HepG2 (cell line): ENCODE measurements at regions not wholly inside any gene's neighbourhood (a gene's known extent, or its start where the extent isn't known, plus 50 kb on each side); places are given as distances from the start of the nearest gene placed in this dataset.

Source experiments
- ATAC-seq: fragments of 200-7000 bp; cut with Tn5 transposase; 3 replicates; pipeline ENCODE4 v1.9.1; 2020; ENCODE audit warnings: mild to moderate bottlenecking, moderate library complexity
- BruUV-seq: library from RNA; stranded (reverse); fragments of 400-500 nt; replicated peaks from 2 replicates; lab custom pipeline; 2021; lab: Mats Ljungman, UMichigan
- CTCF ChIA-PET: fragments of 300-600 bp; formaldehyde crosslinking; extraction: SDS; loops from one replicate; lab custom pipeline; 2021; ENCODE audit warnings: low total read pairs, inconsistent platforms, low intra/inter-chr PET ratio; lab: Yijun Ruan, JAX
- POLR2A ChIA-PET: fragments of 350-600 bp; sonication (Branson Sonifier 250); formaldehyde crosslinking; loops from one replicate; lab custom pipeline; 2020; ENCODE audit warnings: antibody characterized with exemption, inconsistent platforms; lab: Yijun Ruan, JAX
- DNase-seq: peaks from one replicate; pipeline ENCODE4 v3.0.0-alpha.2; 2015; ENCODE audit warnings: low spot score
- FAIRE-seq: peaks from 3 replicates; lab custom pipeline; 2011; peaks lifted over from hg19 to GRCh38; lab: Jason Lieb, UNC
- H2AFZ ChIP-seq: one replicate; pipeline ENCODE4 v1.6.1; 2011; ENCODE audit warnings: low read length, inconsistent platforms
- H3K27ac ChIP-seq: fragments of 300-600 bp; 3 replicates; pipeline ENCODE4 v1.8.0; 2011; ENCODE audit warnings: mixed run types, mild to moderate bottlenecking, mixed read lengths, low read length, inconsistent platforms; ENCODE audit not compliant: insufficient read depth; ENCODE audit errors: extremely low read length
- H3K27me3 ChIP-seq, 2 experiments: fragments of 200-600 bp in 1 of 2; 2 replicates in 1 of 2; 3 replicates in 1 of 2; pipeline versions ENCODE4 v1.6.0 to v1.8.0; 2011; ENCODE audit warnings: low read length in 2 of 2, mild to moderate bottlenecking in 2 of 2, moderate library complexity in 2 of 2, inconsistent platforms in 1 of 2; ENCODE audit not compliant: insufficient read depth in 2 of 2, control insufficient read depth in 1 of 2
- H3K36me3 ChIP-seq, 2 experiments: fragments of 200-600 bp in 1 of 2; replicated peaks in 1 of 2; 2 replicates in 1 of 2; 3 replicates in 1 of 2; pipeline versions ENCODE4 v1.5.1 to v1.8.0; 2011; ENCODE audit warnings: low read length in 2 of 2, inconsistent platforms in 1 of 2; ENCODE audit not compliant: insufficient read depth in 2 of 2, control insufficient read depth in 1 of 2
- H3K4me1 ChIP-seq: 2 replicates; pipeline ENCODE4 v1.5.1; 2012; ENCODE audit warnings: low read length, inconsistent platforms; ENCODE audit not compliant: insufficient read depth
- H3K4me2 ChIP-seq: 2 replicates; pipeline ENCODE4 v1.6.0; 2011; ENCODE audit warnings: low read depth, low read length, inconsistent platforms
- H3K4me3 ChIP-seq, 3 experiments: fragments of 200-600 bp in 1 of 3; sonication (generic), shearing (Covaris generic) in 1 of 3; replicated peaks in 1 of 3; 2 replicates each; pipeline ENCODE4 v1.5.1; 2011 to 2016; ENCODE audit warnings: low read length in 3 of 3, inconsistent platforms in 2 of 3, low read depth in 2 of 3, mild to moderate bottlenecking in 2 of 3, control low read depth in 1 of 3, mixed read lengths in 1 of 3; ENCODE audit not compliant: insufficient read depth in 1 of 3
- H3K79me2 ChIP-seq: one replicate; pipeline ENCODE4 v1.6.1; 2011; ENCODE audit warnings: low read length, inconsistent platforms; ENCODE audit not compliant: insufficient read depth
- H3K9ac ChIP-seq: 2 replicates; pipeline ENCODE4 v1.6.0; 2011; ENCODE audit warnings: mild to moderate bottlenecking, low read depth, low read length, inconsistent platforms; ENCODE audit not compliant: insufficient read depth
- H3K9me3 ChIP-seq: 2 replicates; pipeline ENCODE4 v1.5.1; 2012; ENCODE audit warnings: mild to moderate bottlenecking, low read length
- H4K20me1 ChIP-seq: 2 replicates; pipeline ENCODE4 v1.6.0; 2011; ENCODE audit warnings: inconsistent platforms, mild to moderate bottlenecking, low read length, moderate library complexity; ENCODE audit not compliant: insufficient read depth
- MAZ ChIP-seq, 2 experiments: sonication (generic) in 1 of 2; formaldehyde crosslinking in 1 of 2; IDR thresholded peaks; 2 replicates each; pipeline versions ENCODE4 v1.5.0 to v1.6.1; 2012 to 2020; ENCODE audit warnings: low read depth in 2 of 2, mild to moderate bottlenecking in 2 of 2, borderline replicate concordance in 1 of 2, improper control_type of control experiment in 1 of 2, low read length in 1 of 2, missing genetic modification reagents in 1 of 2, moderate library complexity in 1 of 2
- NR2F2 ChIP-seq: IDR thresholded peaks from 2 replicates; pipeline ENCODE4 v1.6.1; 2012; ENCODE audit warnings: low read depth, inconsistent platforms, borderline replicate concordance
- SMYD3 ChIP-seq: sonication (generic); formaldehyde crosslinking; IDR thresholded peaks from 2 replicates; pipeline ENCODE4 v1.8.1; 2023; ENCODE audit warnings: mild to moderate bottlenecking, missing genetic modification reagents
- SOX13 ChIP-seq, 3 experiments: fragments of 450-650 bp in 1 of 3; sonication (generic) in 1 of 3; formaldehyde crosslinking in 1 of 3; IDR thresholded peaks in 2 of 3; conservative IDR thresholded peaks in 1 of 3; 2 replicates each; pipeline versions ENCODE4 v1.5.0 to v1.6.1; 2016 to 2020; ENCODE audit warnings: antibody characterized with exemption in 1 of 3, mild to moderate bottlenecking in 1 of 3, missing compliant biosample characterization in 1 of 3, missing genetic modification reagents in 1 of 3, moderate library complexity in 1 of 3
- ZFP90 ChIP-seq: sonication (generic); formaldehyde crosslinking; IDR thresholded peaks from 2 replicates; pipeline ENCODE4 v1.8.0; 2022; ENCODE audit warnings: missing genetic modification reagents, mild to moderate bottlenecking, inconsistent platforms, borderline replicate concordance
- WGBS: methylation state at CpG from one replicate; pipeline ENCODE4 v1.1.6; 2017; ENCODE audit warnings: low lambda C conversion rate; 5-methylcytosine and 5-hydroxymethylcytosine counted together
- in situ Hi-C: cut with HindIII; loops from 2 replicates; pipeline ENCODE4 v1.10.0; 2017; ENCODE audit warnings: low pct_unique_long_range_greater_than_20kb; ENCODE audit not compliant: extremely low pct_ligation_motif_present
- intact Hi-C: fragments of 100-400 bp; cut with micrococcal nuclease; formaldehyde crosslinking; loops from one replicate; pipeline ENCODE4 v1.10.0; 2022; ENCODE audit not compliant: unreplicated experiment
- TF ChIP-seq, protein P1 (sequence below): sonication (generic); IDR thresholded peaks from 2 replicates; pipeline ENCODE4 v1.6.1; 2016; ENCODE audit warnings: low read depth, borderline replicate concordance
- TF ChIP-seq, protein P2 (sequence below), 2 experiments: sonication (generic) in 1 of 2; formaldehyde crosslinking in 1 of 2; IDR thresholded peaks; 2 replicates each; pipeline versions ENCODE4 v1.4.0 to v1.6.1; 2016 to 2020; ENCODE audit warnings: borderline replicate concordance in 1 of 2, low read depth in 1 of 2, mild to moderate bottlenecking in 1 of 2, missing genetic modification reagents in 1 of 2

DNA sequence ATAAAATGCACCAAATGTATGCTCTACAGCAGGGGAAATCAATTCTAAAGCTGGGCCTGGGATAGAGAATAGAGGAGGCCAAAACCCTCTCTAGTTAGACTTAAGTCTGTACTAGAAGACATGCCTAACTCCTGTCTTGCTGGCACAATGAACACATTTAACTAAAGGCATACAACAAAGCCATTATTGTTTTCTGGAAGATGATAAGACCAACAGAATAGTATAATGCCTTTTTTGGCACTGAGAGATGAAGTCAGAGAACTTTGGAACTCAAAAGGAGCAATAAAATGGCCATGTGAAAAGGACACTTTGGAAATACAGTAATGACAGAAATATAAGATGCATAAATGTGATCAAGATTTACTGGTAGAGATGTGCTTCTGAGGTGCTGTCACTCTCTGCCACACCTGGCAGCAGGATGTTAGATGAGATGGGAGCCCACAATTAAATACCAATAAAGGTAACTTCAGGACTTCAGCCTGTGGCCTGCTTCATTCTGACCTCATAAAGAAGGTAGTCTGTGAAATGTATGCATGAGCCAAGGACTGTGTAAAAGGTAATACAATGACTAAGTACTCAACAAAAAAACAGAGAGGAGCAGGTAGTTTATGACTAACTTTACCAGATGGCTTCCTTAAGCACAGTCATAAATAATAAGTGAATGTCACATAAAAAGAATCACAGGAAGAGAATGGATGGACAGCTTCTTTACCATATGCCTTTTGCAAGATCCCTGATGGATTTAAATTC lies 333.4 kb downstream of the BCKDHB start:
- H2AFZ ChIP-seq, result no peak overlapping the region
- H3K4me3 ChIP-seq, result no peak overlapping the region
- no peaks in the 10 kb centered on the region for H3K36me3 ChIP-seq
- TF ChIP-seq MAZ (IDR thresholded peaks at IDR 0.05; ENCODE audit: borderline replicate concordance, low read depth, low read length), result no peak
- no peak for TF ChIP-seq MAZ (CRISPR knock-in tag; IDR thresholded peaks at IDR 0.05; ENCODE audit: low read depth)
- TF ChIP-seq SOX13 (IDR thresholded peaks at IDR 0.05), result no peak
- TF ChIP-seq SOX13 (CRISPR knock-in tag; conservative IDR thresholded peaks at IDR 0.05 in 1 of 2, IDR thresholded peaks at IDR 0.05 in 1 of 2), result 0 out of 4 replicates have a peak, but pooled peaks of 1 of the 2 experiments have one; percentile 23
- peaks cover 11% of the 10 kb centered on the region; the same call in 1 of the 2 replicates for H3K4me1 ChIP-seq
- ATAC-seq (no peak), DNase-seq (no peak), FAIRE-seq (no peak)
- H3K79me2 ChIP-seq, result no peaks in the 10 kb centered on the region
- H3K9me3 ChIP-seq, result no peaks in the 10 kb centered on the region
- H3K4me2 ChIP-seq, result no peak overlapping the region
- H3K9ac ChIP-seq, result no peak overlapping the region
- BruUV-seq, result no TSS peak
- intact Hi-C loops (no loop called here), in situ Hi-C loops (no loop called here)
- H4K20me1 ChIP-seq, result no peaks in the 10 kb centered on the region
- ChIA-PET CTCF (no interaction called here), POLR2A (no interaction called here)
- H3K27me3 ChIP-seq, result no peaks in the 10 kb centered on the region
- no peak overlapping the region for H3K27ac ChIP-seq

DNA sequence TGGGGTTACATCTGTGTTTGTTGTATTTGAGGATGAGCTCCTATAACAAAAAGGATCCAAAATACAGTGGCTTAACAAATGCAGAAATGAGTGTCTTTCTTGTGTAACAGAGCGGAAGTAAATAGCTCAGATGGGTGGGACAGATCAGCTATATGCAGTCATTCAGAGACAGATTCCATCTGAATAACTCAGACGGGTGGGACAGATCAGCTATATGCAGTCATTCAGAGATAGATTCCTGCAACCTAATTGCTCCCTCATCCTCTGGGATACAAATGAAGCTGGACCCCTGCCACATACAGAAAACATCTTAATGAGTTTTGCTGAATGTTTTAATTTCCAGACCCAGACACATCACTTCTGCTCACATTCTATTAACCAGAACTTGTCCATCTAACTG lies 332.3 kb downstream of the BCKDHB start:
- no peak overlapping the region for H3K4me2 ChIP-seq
- WGBS, result 93% methylated on average over 2 of the region's 2 CpGs
- BruUV-seq, result no TSS peak
- H3K4me3 ChIP-seq, result no peak overlapping the region
- DNase-seq, result no peak
- in situ Hi-C loops (no loop called here), intact Hi-C loops (no loop called here)
- no peaks in the 10 kb centered on the region for H3K36me3 ChIP-seq
- no peaks in the 10 kb centered on the region for H3K9me3 ChIP-seq
- H3K9ac ChIP-seq, result no peak overlapping the region
- no peaks in the 10 kb centered on the region for H3K79me2 ChIP-seq
- peaks cover 16% of the 10 kb centered on the region for H3K4me1 ChIP-seq
- no peak overlapping the region for H2AFZ ChIP-seq
- no peak overlapping the region for H3K27ac ChIP-seq
- CTCF ChIA-PET, result no interaction called here
- no peak for FAIRE-seq
- no peaks in the 10 kb centered on the region for H3K27me3 ChIP-seq
- POLR2A ChIA-PET, result no interaction called here
- ATAC-seq, result no peak
- no peaks in the 10 kb centered on the region for H4K20me1 ChIP-seq
- TF ChIP-seq, protein P1, sequence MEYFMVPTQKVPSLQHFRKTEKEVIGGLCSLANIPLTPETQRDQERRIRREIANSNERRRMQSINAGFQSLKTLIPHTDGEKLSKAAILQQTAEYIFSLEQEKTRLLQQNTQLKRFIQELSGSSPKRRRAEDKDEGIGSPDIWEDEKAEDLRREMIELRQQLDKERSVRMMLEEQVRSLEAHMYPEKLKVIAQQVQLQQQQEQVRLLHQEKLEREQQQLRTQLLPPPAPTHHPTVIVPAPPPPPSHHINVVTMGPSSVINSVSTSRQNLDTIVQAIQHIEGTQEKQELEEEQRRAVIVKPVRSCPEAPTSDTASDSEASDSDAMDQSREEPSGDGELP, result no peak
- TF ChIP-seq ZFP90 (no peak), NR2F2 (no peak), SMYD3 (CRISPR knock-in tag) (no peak)
- TF ChIP-seq, protein P2, sequence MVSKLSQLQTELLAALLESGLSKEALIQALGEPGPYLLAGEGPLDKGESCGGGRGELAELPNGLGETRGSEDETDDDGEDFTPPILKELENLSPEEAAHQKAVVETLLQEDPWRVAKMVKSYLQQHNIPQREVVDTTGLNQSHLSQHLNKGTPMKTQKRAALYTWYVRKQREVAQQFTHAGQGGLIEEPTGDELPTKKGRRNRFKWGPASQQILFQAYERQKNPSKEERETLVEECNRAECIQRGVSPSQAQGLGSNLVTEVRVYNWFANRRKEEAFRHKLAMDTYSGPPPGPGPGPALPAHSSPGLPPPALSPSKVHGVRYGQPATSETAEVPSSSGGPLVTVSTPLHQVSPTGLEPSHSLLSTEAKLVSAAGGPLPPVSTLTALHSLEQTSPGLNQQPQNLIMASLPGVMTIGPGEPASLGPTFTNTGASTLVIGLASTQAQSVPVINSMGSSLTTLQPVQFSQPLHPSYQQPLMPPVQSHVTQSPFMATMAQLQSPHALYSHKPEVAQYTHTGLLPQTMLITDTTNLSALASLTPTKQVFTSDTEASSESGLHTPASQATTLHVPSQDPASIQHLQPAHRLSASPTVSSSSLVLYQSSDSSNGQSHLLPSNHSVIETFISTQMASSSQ (IDR thresholded peaks at IDR 0.05; ENCODE audit: low read depth), result no peak
- TF ChIP-seq, protein P2 (CRISPR knock-in tag; IDR thresholded peaks at IDR 0.05; ENCODE audit: borderline replicate concordance), result no peak
